ENCODE measurements at regions not wholly inside any gene's neighbourhood (a gene's known extent, or its start where the extent isn't known, plus 50 kb on each side); places are given as distances from the start of the nearest gene placed in this dataset.

DNA sequence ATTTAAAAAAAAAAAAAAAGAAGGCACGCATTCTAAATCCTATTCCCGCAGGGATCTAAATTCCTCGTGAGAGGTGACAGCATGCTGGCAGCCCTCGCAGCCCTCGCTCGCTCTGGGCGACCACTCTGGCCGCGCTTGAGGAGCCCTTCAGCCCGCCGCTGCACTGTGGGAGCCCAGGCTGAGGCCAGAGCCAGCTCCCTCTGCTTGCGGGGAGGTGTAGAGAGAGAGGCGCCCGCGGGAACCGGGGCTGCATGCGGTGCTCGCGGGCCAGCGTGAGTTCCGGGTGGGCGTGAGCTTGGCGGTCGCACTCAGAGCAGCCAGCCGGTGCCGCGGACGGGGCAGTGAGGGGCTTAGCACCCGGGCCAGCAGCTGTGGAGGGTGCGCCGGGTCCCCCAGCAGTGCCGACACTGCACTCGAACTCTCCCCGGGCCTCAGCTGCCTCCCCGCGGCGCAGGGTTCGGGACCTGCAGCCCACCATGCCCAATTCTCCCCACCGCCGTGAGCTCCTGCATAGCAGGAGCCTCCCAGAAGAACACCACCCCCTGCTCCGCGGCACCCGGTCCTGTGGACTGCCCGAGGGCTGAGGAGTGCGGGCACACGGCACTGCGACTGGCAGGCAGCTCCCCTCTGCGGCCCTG lies 553.9 kb downstream of the LMO7 start:
- Histone ChIP-seq H2BK20ac (ENCODE audit: low read depth, low read length, poor library complexity, severe bottlenecking) (no peak overlapping the region), H3K23ac (ENCODE audit: insufficient read length, low read depth, low read length) (no peak overlapping the region), H3K18ac (ENCODE audit: insufficient read length, low read depth, low read length) (no peak overlapping the region), H2AK5ac (ENCODE audit: insufficient read length, low read length) (no peak overlapping the region), H2BK15ac (ENCODE audit: low read depth, low read length) (no peak overlapping the region), H3K79me1 (ENCODE audit: insufficient read depth, low read depth, low read length, poor library complexity, severe bottlenecking) (no peaks in the 10 kb centered on the region), H3K27ac (ENCODE audit: insufficient read length, low read depth, low read length) (no peak overlapping the region), H2AFZ (ENCODE audit: low read length) (no peak overlapping the region), H4K8ac (replicated peaks; ENCODE audit: insufficient read length, low read depth, low read length) (no peak overlapping the region), H3K56ac (ENCODE audit: insufficient read length, low read depth, low read length) (no peak overlapping the region), H3K79me2 (ENCODE audit: insufficient read depth, low read length) (no peaks in the 10 kb centered on the region), H3K14ac (ENCODE audit: insufficient read depth, low read length) (no peak overlapping the region; the same call in 1 of the 2 replicates), H3K9ac (ENCODE audit: extremely low read depth, insufficient read length, low read length) (no peak overlapping the region), H4K91ac (ENCODE audit: insufficient read length, low read depth, low read length) (no peak overlapping the region), H3K4ac (ENCODE audit: low read depth, low read length) (no peak overlapping the region), H4K5ac (ENCODE audit: insufficient read length, low read depth, low read length) (no peak overlapping the region), H3T11ph (ENCODE audit: low read length) (no peak overlapping the region), H2BK120ac (ENCODE audit: low read depth, low read length, poor library complexity, severe bottlenecking) (no peak overlapping the region), H3K4me2 (ENCODE audit: insufficient read depth, insufficient read length, low read length) (no peak overlapping the region), H3K23me2 (ENCODE audit: insufficient read length, low read depth, low read length, poor library complexity, severe bottlenecking) (no peaks in the 10 kb centered on the region), H3K27me3 (ENCODE audit: insufficient read depth, low read length) (no peaks in the 10 kb centered on the region), H2BK5ac (ENCODE audit: insufficient read length, low read length) (no peak overlapping the region), H4K20me1 (ENCODE audit: control insufficient read depth, insufficient read depth, insufficient read length) (no peaks in the 10 kb centered on the region), H2BK12ac (ENCODE audit: insufficient read length, low read depth, low read length) (no peak overlapping the region), H3K9me3 (ENCODE audit: control insufficient read depth, low read depth, low read length) (no peaks in the 10 kb centered on the region), H3K4me1 (ENCODE audit: insufficient read depth, low read length) (no peaks in the 10 kb centered on the region)
- no peaks in the 10 kb centered on the region; a peak in 1 of 5 replicates for H3K9me3 Mint-ChIP-seq
- TF ChIP-seq, protein P1, sequence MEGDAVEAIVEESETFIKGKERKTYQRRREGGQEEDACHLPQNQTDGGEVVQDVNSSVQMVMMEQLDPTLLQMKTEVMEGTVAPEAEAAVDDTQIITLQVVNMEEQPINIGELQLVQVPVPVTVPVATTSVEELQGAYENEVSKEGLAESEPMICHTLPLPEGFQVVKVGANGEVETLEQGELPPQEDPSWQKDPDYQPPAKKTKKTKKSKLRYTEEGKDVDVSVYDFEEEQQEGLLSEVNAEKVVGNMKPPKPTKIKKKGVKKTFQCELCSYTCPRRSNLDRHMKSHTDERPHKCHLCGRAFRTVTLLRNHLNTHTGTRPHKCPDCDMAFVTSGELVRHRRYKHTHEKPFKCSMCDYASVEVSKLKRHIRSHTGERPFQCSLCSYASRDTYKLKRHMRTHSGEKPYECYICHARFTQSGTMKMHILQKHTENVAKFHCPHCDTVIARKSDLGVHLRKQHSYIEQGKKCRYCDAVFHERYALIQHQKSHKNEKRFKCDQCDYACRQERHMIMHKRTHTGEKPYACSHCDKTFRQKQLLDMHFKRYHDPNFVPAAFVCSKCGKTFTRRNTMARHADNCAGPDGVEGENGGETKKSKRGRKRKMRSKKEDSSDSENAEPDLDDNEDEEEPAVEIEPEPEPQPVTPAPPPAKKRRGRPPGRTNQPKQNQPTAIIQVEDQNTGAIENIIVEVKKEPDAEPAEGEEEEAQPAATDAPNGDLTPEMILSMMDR (conservative IDR thresholded peaks at IDR 0.05), result no peak
- H3K27ac Mint-ChIP-seq, result no peak overlapping the region
- DNase-seq, result peak; percentile 44
- WGBS (ENCODE audit: extremely low coverage, insufficient read length, low lambda C conversion rate), result no CpG with 5 or more reads among the region's 48 CpGs
- no peak overlapping the region for H3K4me3 Mint-ChIP-seq
- H3K4me1 Mint-ChIP-seq, result no peaks in the 10 kb centered on the region
- H3K27me3 Mint-ChIP-seq (ENCODE audit: low read depth), result no peaks in the 10 kb centered on the region
- no peaks in the 10 kb centered on the region for H3K36me3 Mint-ChIP-seq (ENCODE audit: insufficient read depth in 1 of 3, low read depth in 3 of 3)
